HG03432 (cell line): ENCODE measurements at regions not wholly inside any gene's neighbourhood (a gene's known extent, or its start where the extent isn't known, plus 50 kb on each side); places are given as distances from the start of the nearest gene placed in this dataset.
A peak's percentile ranks its signal among the peaks of the same experiment; 100 is the strongest.
"Not testable (repeated sequence)": the region's sequence is repeated elsewhere in the genome, so short reads cannot be mapped to it uniquely, and the experiment has no call there.

ENCODE experiments used
- ATAC-seq: cut with Tn5 transposase; IDR thresholded peaks from one replicate; pipeline ENCODE4 v1.9.1; 2021; ENCODE audit warnings: mild to moderate bottlenecking, moderate library complexity; ENCODE audit not compliant: unreplicated experiment

DNA sequence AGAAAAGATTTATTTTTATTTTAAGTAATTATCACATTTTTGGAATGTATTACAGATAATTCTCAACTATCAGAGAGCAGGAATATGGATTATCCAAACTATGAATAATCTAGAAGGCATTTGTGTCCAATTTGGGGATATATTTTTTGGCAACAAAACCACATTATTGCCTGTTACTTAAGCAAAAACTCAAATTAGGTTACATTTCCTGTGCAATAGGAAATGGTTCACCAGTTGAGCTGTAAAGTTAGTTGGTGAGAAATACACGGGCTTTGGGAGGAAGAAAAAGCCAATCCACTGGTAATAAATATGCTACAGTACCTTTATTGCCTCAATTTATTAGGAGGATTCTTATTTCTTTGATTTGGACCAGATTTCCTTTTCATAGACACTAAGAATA lies 1075.2 kb downstream of the PCDH9 start:
- no peak for ATAC-seq

DNA sequence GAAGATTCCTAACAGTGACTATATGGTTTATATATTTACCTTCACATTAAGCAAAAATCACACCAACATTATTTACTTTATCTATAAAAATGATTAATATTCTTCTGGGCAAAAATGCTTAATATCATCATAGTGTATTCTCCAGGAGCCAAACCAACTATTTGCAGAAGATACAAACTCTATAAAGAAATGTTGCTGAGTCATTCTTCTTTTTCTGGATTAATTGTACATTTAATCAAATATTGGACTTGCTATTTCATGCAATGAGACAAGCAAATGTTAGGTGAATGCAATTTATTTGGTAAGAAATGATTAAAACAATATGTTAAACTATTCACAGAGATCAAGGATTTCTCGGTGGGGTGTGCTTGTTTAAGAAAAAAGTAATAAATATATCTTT lies 1075.8 kb downstream of the PCDH9 start:
- no peak for ATAC-seq

DNA sequence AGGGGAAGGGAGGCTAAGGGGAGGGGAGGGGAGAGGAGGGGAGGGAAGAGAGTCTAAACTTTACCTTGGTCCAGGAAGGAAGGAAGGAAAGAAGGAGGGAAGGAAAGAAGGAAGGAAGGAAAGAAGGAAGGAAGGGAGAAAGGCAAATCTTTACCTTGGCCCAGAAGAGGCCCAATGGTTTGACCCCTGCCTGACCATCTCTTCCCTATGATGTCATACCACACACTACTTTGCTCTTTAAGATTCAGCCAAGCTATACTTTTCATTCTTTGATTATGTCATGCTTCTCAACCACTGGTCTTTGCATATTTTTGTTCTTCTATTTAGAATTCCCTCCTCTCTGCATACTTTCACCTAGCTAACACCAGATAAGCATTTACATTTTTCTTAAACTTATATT lies 1077.5 kb downstream of the PCDH9 start:
- no peak for ATAC-seq

DNA sequence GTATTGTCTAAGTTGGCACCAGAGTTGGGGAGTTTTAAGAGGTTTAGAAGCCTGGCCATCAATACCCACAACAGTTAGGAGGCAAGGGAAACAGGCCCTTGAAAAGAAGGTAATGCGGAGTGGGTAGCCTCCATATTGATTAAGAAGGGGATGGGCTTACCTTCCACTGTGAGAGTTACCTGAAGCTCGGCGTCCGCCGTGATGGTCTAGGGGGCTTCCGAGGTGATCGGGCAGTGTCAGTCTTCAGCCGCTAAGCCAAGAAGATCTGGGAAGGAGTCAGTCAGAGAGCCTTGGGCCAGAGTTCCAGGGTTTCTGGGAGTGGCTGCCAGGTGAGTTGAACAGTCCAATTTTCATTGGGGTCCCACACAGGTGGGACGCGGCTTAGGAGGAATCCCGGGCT lies 1085.8 kb downstream of the PCDH9 start:
- ATAC-seq = not testable (repeated sequence)

DNA sequence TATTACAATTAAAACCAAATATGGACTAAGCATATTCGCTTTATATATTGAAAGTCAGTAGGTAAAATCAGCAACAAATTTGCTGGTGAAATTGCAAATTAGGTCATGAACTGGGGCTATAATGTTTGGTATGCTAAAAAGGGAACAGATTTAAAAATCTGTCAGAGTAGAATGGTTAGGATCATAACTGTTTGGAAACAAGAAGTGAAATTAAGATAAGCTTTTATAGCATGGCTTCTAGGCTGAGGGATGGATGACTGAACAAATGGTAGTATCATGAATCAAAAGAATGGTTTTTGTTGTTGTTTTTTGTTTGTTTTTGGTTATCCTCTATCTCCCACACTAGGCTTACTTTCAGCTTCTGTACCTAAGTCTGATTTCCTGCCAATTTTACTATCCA lies 1090.4 kb downstream of the PCDH9 start:
- peak; percentile 26 for ATAC-seq

DNA sequence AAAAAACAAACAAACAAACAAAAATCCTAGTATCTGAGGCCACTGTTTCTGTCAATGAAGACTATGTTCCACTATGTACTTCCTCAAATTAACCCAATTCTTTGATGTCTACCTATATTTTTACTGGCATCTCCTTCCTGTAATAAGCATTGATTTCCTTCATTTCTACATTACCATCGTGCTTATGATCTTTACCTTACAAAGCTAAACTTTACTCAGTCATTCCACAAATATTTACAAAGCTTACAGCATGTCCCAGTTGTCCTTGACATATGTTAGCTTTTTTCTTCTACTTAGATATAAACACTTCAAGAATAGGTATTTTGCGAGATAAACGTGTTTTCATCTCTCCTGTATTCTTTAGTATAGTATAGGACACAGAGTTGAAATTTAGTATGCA lies 1090.9 kb downstream of the PCDH9 start:
- ATAC-seq = no peak

DNA sequence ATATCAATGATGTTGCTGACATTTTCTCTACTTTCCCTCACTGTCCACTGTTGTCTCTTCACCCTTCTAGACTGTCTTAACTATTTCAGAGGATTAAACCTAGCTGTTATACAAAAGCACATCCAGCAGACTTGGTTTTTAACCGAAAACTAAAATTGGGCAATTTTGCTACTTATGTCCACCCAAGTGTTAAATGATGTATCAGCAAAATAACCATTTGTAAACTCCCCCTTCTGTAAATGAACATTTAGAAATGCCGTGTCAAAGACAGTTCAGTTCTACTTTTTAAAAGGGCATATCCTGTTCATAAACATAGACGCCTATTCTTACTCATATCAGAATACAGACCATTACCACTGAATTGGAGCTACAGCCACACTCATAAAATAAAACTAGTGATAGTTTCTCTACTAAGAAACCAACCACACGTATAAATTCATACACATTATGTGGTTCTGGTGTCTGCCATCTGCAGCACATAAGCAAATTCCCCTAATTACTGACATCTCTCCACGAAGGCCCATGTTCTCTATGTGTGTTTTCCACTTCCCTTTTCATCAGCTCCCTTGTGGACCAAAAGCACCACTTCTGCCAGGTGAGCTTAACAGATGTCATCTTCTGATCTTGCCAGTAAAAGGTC lies 1091.8 kb downstream of the PCDH9 start:
- peak; percentile 91 for ATAC-seq

DNA sequence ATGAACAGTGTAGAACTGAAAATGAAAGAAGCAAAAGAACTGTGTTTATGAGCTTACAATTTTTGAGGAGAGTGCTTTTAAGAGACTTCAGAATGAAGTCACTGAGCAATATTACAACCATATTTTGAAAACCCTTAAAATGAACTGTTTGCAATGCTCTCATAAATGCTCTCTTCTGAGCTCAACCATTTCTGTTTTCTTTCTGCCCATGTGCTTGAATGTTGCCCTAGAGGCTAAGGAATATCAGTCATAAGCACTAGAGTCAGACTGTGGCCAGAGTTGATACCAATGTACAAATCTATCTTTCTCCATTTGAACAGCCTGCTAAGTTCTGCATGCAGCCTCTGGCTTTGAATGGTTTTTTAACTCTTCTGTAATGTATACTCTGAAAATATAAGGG lies 1092.8 kb downstream of the PCDH9 start:
- peak; percentile 14 for ATAC-seq

DNA sequence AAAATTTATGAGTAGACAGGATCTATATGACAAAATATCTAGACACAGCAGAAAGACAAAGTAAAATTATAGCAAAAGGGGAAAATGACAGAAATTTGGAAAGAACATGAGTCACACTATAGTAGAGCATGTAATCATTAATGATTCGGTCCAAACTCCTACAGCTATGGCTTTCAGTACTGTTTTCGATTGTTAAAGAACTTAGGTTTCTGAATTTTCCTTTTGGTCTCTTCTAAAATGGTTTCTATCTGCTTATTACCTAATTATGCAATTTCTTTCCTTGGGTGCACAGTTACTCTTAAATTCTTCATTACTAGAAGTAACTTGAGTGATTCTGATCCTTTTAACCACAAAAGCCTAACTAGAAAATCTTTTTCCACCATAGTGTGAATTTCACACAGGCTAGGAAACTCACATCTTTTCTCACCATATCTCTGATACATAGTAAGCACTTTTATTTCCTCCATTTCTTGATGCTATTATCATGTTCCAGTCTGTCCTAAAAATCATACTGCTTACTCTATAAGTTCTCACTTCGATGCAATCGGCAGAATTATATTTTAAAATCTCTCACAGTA lies 1101.4 kb downstream of the PCDH9 start:
- peak; percentile 94 for ATAC-seq

DNA sequence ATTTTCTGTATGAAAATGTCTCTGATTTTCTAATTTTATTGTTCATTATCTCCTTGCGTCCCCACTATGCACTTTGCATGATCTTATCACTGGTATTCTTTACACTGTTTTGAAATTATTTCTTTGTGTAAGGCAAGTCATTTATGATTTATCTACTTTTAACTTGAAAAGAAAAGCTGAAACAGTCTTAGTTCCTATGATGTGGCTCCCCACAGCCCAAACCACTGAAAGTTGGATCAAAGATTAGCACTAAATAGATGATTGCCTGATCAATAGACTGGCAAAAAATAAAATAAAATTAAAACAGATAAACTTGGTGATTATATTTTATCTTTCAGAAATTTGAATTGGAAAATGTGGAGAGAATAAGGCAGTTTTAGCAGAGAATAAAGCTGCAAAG lies 1101.9 kb downstream of the PCDH9 start:
- ATAC-seq = peak; percentile 43

DNA sequence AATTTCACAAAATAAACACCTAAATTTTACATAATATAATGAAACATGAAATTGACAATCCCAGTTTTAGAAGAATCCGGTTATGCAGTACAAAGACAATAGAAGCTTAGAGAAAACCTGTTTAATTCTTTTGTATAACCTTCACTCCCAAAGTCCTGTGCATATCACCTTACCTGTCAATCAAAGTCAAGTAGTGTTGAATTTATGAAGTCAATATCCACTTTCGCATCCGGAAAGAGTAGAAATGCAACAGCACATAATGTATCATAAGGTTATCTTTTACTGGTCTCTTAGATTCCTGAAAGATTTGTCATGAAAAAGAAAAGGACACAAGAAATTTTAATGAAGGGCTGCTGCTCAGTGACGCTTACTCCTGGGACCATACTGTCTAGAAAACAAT lies 1112.6 kb downstream of the PCDH9 start:
- ATAC-seq = no peak

DNA sequence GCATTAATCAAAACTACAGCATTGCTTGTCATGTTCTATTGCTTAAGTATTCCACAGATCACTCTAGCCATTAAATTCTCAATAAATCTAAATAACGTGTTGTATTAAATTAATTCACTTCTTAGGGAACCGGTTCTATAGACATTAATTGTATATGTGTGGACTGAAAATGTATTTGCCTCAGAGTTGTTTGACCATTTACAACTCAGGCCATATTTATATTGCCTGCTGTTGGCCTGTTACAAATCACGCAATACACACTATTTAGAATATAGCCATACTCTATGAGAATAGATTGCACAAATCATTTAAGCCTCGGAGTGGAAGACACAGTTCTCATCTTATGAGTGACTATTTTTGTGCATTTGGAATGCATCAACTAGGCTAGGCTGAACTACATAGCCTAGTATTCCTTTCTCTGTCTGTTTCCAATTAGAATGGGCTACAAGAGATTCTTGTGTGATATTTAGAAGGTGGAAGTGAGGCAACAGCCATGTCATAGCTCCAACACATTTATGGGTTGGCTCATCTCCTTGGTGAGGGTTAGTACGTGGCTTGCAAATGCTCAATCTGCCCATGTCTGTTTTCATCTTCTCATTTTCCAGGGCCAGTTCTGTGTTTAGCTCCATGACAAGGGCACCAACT lies 1116.1 kb downstream of the PCDH9 start:
- ATAC-seq = no peak

DNA sequence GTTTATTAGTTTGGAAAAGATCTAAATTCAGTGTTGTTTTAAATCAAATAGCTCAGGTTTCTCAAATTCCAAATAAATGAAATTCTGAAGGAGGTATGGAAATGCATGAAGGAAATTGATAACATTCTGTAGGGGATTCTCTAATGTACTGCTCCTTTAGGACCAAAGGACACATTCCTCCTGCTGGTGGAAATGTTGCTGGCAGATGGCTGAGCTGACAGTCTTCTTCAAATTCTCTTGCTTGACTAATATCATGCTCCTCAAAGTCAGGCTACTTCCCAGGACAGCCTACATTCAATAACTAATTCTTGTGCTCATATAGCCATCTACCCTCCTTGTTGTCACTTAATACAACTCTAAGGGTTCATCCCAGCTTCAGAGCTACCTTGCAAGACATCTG lies 1118.5 kb downstream of the PCDH9 start:
- ATAC-seq = no peak

DNA sequence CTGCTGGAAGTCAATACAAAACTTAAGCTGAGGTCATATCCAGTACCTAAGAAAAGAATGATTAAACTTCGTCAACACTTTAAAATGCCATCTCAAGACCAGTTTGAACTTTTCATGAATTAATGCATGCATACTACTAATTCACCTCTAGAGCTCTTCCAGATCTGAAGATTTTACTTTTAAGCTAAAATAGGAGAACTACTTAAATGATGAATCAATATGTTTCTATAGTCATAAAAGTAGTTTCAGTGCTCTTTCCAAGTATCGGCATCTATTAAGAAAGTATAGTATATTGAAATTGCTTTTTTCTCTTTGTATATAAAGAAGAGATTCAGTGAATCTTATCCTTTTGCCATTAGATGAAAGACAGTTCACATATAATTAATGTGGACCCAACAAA lies 1123.9 kb downstream of the PCDH9 start:
- ATAC-seq = no peak

DNA sequence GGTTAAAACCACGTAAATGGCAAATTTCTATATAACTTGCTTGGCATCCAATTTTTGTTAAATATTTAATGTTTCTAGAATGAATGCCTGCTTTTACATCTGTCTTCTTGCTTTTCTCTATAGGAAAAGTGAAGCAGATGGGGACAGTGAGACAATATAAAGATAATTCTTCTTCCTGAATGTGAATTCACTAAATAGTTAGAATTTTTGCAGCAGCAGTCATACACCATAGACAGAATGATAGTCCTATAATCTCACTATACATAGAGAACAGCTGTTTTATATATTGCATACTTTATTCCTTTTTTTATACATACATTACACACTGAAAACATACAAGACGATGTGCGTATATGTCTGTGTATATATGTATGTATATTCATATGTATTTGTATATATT lies 1127.3 kb downstream of the PCDH9 start:
- ATAC-seq = no peak

DNA sequence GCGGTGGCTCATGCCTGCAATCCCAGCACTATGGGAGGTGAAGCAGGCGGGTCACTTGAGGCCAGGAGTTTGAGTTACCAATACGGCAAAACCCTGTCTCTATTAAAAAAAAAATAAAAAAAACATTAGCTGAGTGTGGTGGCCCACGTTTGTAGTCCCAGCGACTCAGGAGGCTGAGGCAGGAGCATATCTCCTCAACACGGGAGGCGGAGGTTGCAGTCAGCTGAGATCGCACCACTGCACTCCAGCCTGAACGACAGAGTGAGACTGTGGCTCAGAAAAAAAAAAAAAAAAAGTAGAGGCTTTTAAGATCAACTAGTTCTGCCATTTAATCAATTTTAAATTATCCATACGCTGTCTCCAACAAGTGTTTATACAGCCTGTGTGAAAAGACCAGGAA lies 1130.3 kb downstream of the PCDH9 start:
- ATAC-seq = no peak

DNA sequence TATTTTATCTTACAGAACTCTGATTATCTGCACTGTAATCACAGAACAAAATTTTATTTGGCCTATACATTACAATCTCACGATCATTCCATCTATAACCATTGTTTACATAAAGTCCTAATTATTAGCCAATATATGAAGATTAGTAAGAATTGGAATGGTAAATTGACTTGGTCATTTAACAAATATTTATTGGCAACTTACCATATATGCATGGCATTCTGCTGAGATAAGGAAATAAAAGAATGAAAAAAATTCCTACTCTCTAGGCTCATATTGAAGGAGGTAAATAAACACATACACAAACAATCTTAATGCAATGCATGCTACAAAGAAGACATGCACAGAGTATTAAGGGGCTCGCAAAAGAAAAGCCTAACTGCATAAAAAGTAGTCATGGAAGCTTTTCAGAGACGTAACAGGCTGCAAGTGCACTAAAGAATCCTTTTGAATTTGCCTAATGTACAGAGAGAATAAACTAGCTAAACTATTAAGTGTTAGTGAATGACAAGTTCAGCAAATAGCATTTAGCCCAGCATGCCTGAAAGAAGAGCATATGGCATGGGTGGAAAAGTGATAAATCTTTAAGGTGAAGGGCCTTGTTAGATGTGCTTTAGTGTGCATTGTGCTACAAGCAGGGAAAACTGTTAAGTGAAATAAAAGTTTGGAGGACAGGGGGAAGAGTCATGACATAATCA lies 1131.1 kb downstream of the PCDH9 start:
- no peak for ATAC-seq

DNA sequence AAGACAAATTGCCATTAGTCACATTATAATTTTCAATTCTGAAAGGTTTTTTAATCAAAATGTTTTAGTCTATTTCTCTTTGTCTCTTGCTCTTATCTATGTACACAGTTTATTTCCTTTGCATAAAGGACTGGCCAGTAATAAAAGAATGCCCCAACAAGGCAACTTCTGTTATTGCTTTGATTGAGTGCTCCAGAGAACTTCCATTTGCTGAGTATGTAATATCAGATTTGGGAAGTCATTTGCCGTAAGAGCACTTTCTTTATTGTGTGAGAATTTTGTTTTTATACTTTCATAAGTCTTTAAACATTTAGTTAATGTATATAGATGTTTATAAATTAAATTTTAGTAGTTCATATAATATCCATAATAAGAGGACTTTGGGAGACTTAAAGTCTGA lies 1140.4 kb downstream of the PCDH9 start:
- ATAC-seq = no peak

DNA sequence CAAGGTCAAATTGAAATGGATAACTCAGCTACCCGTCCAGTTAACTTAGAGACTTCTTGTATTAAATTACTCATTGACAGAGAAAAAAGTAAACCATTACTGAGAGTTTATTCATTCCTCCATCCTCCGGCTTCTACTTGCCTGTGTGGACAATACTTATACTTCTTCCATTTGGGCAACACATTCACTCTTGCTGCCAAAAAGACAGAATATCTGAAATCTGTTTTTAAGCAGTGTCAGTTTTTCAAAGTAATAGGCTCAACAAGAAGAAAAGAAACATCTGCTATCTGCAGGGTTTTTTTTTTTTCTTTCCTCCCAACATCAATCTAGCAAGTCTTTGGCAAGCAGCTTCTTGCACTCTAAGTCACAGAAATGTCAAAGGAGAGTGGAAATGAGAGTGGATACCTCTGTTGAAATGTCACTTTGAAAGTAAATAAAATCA lies 1142.8 kb downstream of the PCDH9 start:
- ATAC-seq = no peak

DNA sequence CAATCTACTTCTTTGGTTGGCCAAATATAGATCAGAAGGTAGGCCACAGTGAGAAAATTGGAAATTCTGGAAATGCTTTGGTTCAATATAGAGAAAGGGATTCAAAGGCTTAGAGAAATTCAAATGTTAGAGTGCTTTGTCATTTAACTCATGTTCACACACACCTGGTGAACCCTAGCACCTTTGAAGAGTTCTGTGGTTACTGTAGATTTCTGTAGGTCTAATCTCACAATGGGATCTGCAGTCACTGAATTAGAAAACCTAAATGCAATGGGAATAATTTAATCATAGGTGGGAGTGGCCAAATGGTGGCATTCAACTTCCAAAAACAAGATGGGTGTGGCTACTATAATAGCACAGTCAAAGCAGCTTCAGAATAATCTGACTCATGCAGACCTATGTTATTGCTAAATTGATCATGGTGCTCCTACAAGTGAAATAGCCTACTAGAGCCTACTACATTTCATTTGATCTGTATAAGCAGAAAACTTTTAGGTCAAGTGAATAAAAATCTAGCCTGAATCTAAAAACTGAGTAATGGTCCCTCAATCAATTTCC lies 1152.9 kb downstream of the PCDH9 start:
- no peak for ATAC-seq

DNA sequence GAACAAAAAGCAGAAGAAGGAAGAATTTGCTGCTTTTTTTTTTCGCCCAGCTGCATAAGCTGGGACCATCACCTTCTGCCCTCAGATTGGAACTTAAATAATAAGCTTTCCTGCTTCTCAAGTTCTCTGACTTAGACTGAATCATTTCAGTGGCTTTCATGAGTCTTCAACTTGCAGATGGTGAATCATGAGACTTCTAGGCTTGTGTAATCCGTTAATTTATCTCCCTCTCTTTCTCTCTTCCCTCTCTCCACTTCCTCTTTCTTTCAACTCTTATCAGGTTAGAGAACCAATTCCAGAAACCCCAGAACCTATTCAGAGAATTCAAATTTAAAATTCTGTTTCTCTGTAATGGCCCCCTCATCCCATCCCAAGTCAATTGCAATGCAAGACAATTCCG lies 1153.7 kb downstream of the PCDH9 start:
- ATAC-seq = no peak
